ENCODE measurements at regions not wholly inside any gene's neighbourhood (a gene's known extent, or its start where the extent isn't known, plus 50 kb on each side); places are given as distances from the start of the nearest gene placed in this dataset.

GRCh38 chr14:85313560-85314207 is 216.3 kb upstream of the FLRT2 start:
- FAIRE-seq (no peak), DNase-seq (ENCODE audit: extremely low spot score, insufficient read length, low read depth) (no peak)

GRCh38 chr14:85315290-85315689 is 214.7 kb upstream of the FLRT2 start:
- no peak for DNase-seq (ENCODE audit: extremely low spot score, insufficient read length, low read depth)
- no peak for FAIRE-seq

- DNase-seq (ENCODE audit: extremely low spot score, insufficient read length, low read depth) (no peak), FAIRE-seq (no peak)
Measured at GRCh38 chr14:85315733-85316290, 214.1 kb upstream of the FLRT2 start.

- FAIRE-seq, result no peak
- no peak for DNase-seq (ENCODE audit: extremely low spot score, insufficient read length, low read depth)
Measured at GRCh38 chr14:85316701-85317410, 213.1 kb upstream of the FLRT2 start.

GRCh38 chr14:85317491-85318021 is 212.4 kb upstream of the FLRT2 start:
- no peak for DNase-seq (ENCODE audit: extremely low spot score, insufficient read length, low read depth)
- FAIRE-seq, result no peak

DNA sequence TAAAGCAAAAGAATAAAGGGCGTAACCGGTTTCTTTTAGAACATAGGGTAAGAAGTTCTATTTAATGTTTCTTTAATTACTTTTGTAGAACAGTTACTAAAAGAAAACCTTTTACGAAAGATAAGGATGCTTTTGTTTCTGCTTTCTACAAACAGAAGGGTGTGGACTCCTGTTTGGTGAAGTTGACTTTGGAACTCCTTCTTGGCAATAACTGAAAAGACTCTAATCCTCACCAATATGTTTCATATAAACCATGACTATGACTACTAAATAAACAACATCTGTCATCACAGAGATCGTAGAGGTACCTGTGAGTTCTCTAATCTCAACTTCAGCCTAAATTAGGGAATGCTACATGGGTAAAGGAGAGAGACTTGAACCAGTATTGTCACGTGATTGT is 210.8 kb upstream of the FLRT2 start:
- FAIRE-seq, result no peak
- DNase-seq (ENCODE audit: extremely low spot score, insufficient read length, low read depth), result no peak

- no peak for FAIRE-seq
- no peak for DNase-seq (ENCODE audit: extremely low spot score, insufficient read length, low read depth)
Measured at GRCh38 chr14:85319998-85320630, 209.8 kb upstream of the FLRT2 start.

DNA sequence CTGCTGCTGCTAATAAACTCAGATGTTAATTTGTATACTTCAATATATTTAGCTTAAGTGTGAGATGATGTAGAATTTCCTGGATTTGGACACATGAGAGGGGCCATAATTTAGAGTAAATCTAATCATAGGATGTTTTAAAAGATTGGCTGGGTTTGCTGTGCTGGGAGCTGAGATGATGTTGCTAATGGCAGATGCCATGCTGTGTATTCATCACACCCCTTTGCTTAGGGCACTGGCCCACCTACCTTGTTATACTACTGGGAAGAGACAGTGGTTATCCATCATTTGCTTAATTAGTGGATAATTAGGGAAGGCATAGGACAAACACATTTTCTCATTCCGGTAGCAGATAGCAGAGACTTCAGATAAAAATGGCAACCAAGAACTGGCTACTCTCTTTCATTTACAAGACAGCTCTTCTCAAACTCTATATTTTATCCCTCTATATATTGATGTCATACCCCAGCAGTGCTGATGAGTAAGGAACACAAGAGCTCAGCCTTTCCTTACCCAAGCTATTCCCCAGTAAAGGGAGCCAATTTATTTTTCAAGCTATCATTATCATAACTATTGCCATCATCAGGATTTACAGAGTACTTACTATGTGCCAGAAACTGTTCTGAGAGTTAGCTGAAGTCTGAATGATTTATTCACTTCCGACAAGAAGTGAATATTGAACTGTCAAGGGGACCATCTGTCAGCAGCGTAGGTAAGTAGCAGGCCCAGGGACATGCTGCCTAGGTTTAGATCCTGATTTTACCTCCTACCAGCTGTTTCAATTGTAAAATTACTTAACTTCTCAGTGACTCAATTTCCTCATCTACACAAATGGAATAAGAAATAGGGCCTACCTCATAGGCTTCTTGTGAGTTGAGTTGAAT is 204.6 kb upstream of the FLRT2 start:
- FAIRE-seq (no peak), DNase-seq (ENCODE audit: extremely low spot score, insufficient read length, low read depth) (no peak)

DNA sequence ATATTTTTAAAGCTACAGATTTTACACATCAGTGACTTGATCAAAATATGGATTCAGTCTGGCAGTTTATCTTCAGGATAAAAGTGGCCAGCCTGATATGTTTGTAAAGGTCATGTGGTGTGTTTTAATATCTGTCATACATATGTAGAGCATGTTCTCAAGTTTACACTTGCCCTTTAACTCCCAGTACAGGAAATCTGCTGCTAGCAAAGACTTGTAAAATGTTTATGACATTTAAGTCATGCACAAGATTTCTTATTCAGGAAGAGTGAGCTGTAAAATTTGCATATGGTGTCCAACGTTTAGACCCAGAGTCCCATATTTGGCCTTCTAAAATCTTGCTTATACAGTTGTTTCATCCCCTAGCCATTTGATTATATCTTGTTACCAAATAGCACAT is 197.5 kb upstream of the FLRT2 start:
- no peak for FAIRE-seq
- DNase-seq (ENCODE audit: extremely low spot score, insufficient read length, low read depth), result no peak

DNA sequence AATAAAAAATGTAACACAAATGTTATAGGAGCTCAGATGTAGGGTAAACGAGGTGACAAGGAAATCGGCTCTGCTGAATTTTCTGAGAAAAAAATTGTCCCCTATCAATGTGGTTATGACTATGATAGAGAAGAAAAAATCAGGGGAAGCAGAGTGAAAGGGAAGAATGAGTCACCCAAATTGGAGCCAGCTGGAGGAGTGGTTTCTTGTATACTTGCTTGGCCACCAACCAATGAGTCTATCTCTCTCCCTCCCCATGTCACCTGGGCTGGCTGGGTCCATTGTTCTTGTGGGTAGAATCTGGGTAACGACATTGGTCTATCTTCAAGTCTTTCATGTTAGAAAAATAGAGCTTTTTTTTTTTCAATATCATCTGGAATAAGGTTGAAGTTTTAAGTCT is 196.6 kb upstream of the FLRT2 start:
- FAIRE-seq, result no peak
- DNase-seq (ENCODE audit: extremely low spot score, insufficient read length, low read depth), result no peak

GRCh38 chr14:85333841-85334240 is 196.1 kb upstream of the FLRT2 start:
- DNase-seq (ENCODE audit: extremely low spot score, insufficient read length, low read depth) (no peak), FAIRE-seq (no peak)

DNA sequence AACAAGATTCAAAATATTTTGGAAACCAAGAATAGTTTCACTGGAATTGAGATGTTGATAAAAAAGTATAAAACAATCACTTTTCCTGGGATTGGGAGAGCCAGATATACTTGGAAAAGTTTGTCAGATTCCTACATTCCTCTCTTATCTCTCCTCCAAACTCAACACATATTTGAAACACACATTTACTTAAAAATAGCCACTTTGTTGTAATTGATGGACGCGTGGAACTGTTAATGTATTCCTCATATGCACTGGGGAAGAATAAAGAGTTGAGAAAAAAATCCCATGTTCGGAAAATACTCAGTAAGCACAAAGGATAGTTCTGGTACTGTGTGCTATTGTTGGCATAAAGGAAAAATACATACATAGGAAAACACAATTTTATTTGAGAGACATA is 195.6 kb upstream of the FLRT2 start:
- DNase-seq (ENCODE audit: extremely low spot score, insufficient read length, low read depth) (no peak), FAIRE-seq (no peak)

GRCh38 chr14:85336257-85336656 is 193.7 kb upstream of the FLRT2 start:
- no peak for FAIRE-seq

GRCh38 chr14:85336817-85337216 is 193.1 kb upstream of the FLRT2 start:
- FAIRE-seq (no peak), DNase-seq (ENCODE audit: extremely low spot score, insufficient read length, low read depth) (no peak)

More at GRCh38 chr14:85336257-85336656, 193.7 kb upstream of the FLRT2 start:
- no peak for DNase-seq (ENCODE audit: extremely low spot score, insufficient read length, low read depth)

DNA sequence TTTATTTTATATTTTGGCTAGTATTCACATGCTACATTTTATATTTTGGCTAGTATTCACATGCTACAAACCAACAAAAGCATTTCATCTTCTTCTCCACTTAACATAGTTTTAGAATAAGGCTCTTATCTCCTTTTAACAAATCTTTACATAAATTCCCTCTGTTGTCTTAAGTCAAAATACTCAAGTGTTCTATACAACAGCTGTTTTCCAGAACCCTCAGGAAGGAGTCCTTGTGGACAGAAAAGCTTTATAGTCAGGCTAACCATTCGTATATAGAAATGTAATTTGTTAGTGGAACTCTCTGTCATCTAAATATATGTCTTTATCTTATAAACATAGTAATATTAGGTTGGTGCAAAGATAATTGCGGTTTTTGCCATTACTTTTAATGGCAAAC is 191.0 kb upstream of the FLRT2 start:
- FAIRE-seq (no peak), DNase-seq (ENCODE audit: extremely low spot score, insufficient read length, low read depth) (no peak)

DNA sequence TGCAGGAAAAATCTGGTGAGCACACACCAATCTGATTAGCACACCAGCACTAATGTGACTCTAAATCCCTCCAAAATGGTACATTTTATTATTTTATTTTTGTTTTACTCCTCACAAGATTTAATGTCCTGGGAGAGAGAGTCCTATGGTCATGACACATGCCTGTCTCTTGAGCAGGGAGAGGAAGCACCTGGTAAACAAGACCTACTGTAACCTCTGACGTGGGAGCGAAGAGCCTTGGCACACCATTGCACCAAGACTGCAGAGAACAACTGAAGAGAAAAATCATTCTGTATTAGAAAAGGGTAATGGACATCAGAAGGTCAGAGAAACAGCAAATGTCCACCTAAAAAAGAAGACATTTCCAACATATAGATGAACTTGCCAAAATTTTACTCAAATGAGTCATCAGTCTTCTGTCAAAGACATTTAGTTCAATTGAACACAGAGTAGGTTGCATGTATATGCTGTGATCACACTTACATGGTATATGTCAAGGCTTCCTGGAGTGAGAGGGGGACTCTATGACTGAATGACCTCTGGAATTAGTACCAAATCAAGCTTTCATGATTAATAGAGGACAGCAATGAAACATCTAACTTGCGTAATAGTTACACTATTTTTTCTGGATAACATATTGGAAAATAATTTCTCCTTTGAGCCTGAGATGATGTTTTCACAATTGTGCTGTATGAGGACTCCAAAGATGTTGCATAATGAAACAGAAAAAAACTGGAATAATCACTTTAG is 186.9 kb upstream of the FLRT2 start:
- DNase-seq (ENCODE audit: extremely low spot score, insufficient read length, low read depth) (no peak), FAIRE-seq (no peak)

DNA sequence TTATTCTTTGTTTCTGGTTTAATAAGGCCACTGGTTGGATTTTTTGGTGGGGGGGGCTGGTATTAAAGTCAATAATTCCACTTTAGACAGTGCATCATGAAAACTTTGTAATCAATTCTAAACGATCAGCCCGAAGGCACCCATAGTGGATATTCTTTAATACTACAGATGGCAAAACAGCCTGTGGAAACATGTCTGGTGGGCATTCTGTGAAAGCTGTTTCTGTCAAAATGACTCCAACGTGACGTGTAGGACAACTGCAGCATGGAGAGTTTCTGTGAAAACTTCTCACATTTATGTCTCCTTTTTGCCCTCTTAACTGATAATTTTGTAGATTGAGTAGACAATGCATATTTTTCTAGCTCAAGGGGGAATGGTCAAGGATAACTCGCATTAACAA is 185.8 kb upstream of the FLRT2 start:
- no peak for DNase-seq (ENCODE audit: extremely low spot score, insufficient read length, low read depth)
- no peak for FAIRE-seq

- DNase-seq (ENCODE audit: extremely low spot score, insufficient read length, low read depth) (no peak), FAIRE-seq (no peak)
Measured at GRCh38 chr14:85344847-85345570, 184.9 kb upstream of the FLRT2 start.

DNA sequence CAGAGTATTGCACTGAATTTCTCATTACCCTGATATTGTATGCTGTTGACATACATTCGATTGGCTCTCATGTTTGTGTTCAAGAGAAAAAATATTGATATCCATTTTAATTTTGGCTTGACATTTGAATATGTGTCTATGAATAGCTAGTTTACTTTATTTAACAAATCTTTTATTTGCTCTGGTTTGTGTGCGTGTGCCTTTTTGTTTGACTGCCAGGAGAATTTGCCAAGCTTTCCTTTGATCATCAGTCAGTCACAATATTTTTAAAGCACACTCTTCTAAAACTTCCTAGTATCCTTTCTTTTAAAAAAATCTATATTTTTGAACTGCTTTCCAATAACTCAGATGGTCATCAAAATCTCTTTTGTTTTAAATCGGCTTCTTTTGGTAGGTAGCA is 179.3 kb upstream of the FLRT2 start:
- no peak for DNase-seq (ENCODE audit: extremely low spot score, insufficient read length, low read depth)
- no peak for FAIRE-seq
